ENCODE measurements at regions not wholly inside any gene's neighbourhood (a gene's known extent, or its start where the extent isn't known, plus 50 kb on each side); places are given as distances from the start of the nearest gene placed in this dataset.

- no peaks in the 10 kb centered on the region for H3K36me3 ChIP-seq (ENCODE audit: control insufficient read depth in 4 of 4, insufficient read depth in 3 of 4, low read depth in 1 of 4, low read length in 3 of 4)
- DNase-seq (ENCODE audit: low spot score): no peak
- no peak for TF ChIP-seq SP1 (IDR thresholded peaks at IDR 0.05)
- TF ChIP-seq RXRA (IDR thresholded peaks at IDR 0.05): no peak
- no peak for TF ChIP-seq GABPA (IDR thresholded peaks at IDR 0.05 in 1 of 2, conservative IDR thresholded peaks at IDR 0.05 in 1 of 2)
- no peak for TF ChIP-seq MAX (IDR thresholded peaks at IDR 0.05)
- no peaks in the 10 kb centered on the region for H3K9me3 ChIP-seq (ENCODE audit: control insufficient read depth in 4 of 4, low read length in 3 of 4)
- H3K4me3 ChIP-seq (ENCODE audit: low read depth in 1 of 3, low read length in 3 of 3): no peak overlapping the region
- no peak overlapping the region for H3K27ac ChIP-seq (ENCODE audit: low read depth in 1 of 2, low read length in 2 of 2)
- no peak overlapping the region for H3K9ac ChIP-seq (ENCODE audit: low read depth in 1 of 2, low read length in 2 of 2)
- no peaks in the 10 kb centered on the region for H3K27me3 ChIP-seq (ENCODE audit: control insufficient read depth in 4 of 4, insufficient read depth in 4 of 4, low read length in 3 of 4)
- H3K4me1 ChIP-seq (ENCODE audit: control insufficient read depth in 4 of 4, insufficient read depth in 4 of 4, low read length in 3 of 4): peaks cover 6 to 15% (median 9%) of the 10 kb centered on the region in 4 donors
- WGBS: 92% methylated on average over 6 of the region's 6 CpGs
Observed at GRCh38 chr12:116389326-116389725, 111.8 kb upstream of the MED13L start.

GRCh38 chr12:116389990-116390389, 112.5 kb upstream of the MED13L start:
- no peak for TF ChIP-seq CTCF (IDR thresholded peaks at IDR 0.05; ENCODE audit: low read depth, low read length, missing input control)
- TF ChIP-seq TAF1 (conservative IDR thresholded peaks at IDR 0.05): no peak
- TF ChIP-seq SP1 (IDR thresholded peaks at IDR 0.05): no peak
- no peak for TF ChIP-seq NR2F2 (IDR thresholded peaks at IDR 0.05)
- no peak for TF ChIP-seq REST (IDR thresholded peaks at IDR 0.05)
- no peak for TF ChIP-seq JUND (IDR thresholded peaks at IDR 0.05)
- TF ChIP-seq EGR1 (IDR thresholded peaks at IDR 0.05; ENCODE audit: low read depth in 2 of 2): no peak
- TF ChIP-seq GABPA (IDR thresholded peaks at IDR 0.05 in 1 of 2, conservative IDR thresholded peaks at IDR 0.05 in 1 of 2): no peak
- no peak for TF ChIP-seq HNF4G (IDR thresholded peaks at IDR 0.05)
- TF ChIP-seq FOXA1 (IDR thresholded peaks at IDR 0.05): no peak
- no peak for TF ChIP-seq FOXA2 (IDR thresholded peaks at IDR 0.05)
- TF ChIP-seq YY1 (IDR thresholded peaks at IDR 0.05): no peak
- no peak for TF ChIP-seq RXRA (IDR thresholded peaks at IDR 0.05)
- no peak for TF ChIP-seq MAX (IDR thresholded peaks at IDR 0.05)
- TF ChIP-seq HNF4A (conservative IDR thresholded peaks at IDR 0.05): no peak
- no peak for TF ChIP-seq ATF3 (IDR thresholded peaks at IDR 0.05)
- no peak for TF ChIP-seq ZBTB33 (IDR thresholded peaks at IDR 0.05)
- no peak for TF ChIP-seq RAD21 (IDR thresholded peaks at IDR 0.05)
- Histone ChIP-seq H3K36me3 (ENCODE audit: control insufficient read depth in 4 of 4, insufficient read depth in 3 of 4, low read depth in 1 of 4, low read length in 3 of 4) (no peaks in the 10 kb centered on the region), H3K27ac (ENCODE audit: low read depth in 1 of 2, low read length in 2 of 2) (no peak overlapping the region), H3K27me3 (ENCODE audit: control insufficient read depth in 4 of 4, insufficient read depth in 4 of 4, low read length in 3 of 4) (no peaks in the 10 kb centered on the region), H3K4me1 (ENCODE audit: control insufficient read depth in 4 of 4, insufficient read depth in 4 of 4, low read length in 3 of 4) (peaks cover 4 to 15% (median 9%) of the 10 kb centered on the region in 4 donors), H3K9ac (ENCODE audit: low read depth in 1 of 2, low read length in 2 of 2) (no peak overlapping the region), H3K9me3 (ENCODE audit: control insufficient read depth in 4 of 4, low read length in 3 of 4) (no peaks in the 10 kb centered on the region), H3K4me3 (ENCODE audit: low read depth in 1 of 3, low read length in 3 of 3) (no peak overlapping the region)
- 81% methylated on average over 5 of the region's 5 CpGs for WGBS
- no peak for DNase-seq (ENCODE audit: low spot score)
